ENCODE measurements at regions not wholly inside any gene's neighbourhood (a gene's known extent, or its start where the extent isn't known, plus 50 kb on each side); places are given as distances from the start of the nearest gene placed in this dataset.

- Mint-ChIP-seq H3K4me3 (no peak overlapping the region), H3K9me3 (peaks cover 30% of the 10 kb centered on the region)
- TF ChIP-seq CTCF (IDR thresholded peaks at IDR 0.05), result no peak
Observed at GRCh38 chr20:7387638-7388193, 552.5 kb downstream of the HAO1 start.

GRCh38 chr20:7389216-7389615 is 551.0 kb downstream of the HAO1 start:
- H3K27me3 Mint-ChIP-seq (ENCODE audit: insufficient read depth), result no peaks in the 10 kb centered on the region
- TF ChIP-seq CTCF (IDR thresholded peaks at IDR 0.05), result no peak
- H3K4me3 Mint-ChIP-seq, result no peak overlapping the region
- peaks cover 27% of the 10 kb centered on the region for H3K9me3 Mint-ChIP-seq
- H3K4me1 Mint-ChIP-seq (ENCODE audit: low read depth), result no peaks in the 10 kb centered on the region
- no peak for DNase-seq
- H3K36me3 Mint-ChIP-seq (ENCODE audit: low read depth), result no peaks in the 10 kb centered on the region
- H3K27ac Mint-ChIP-seq, result no peak overlapping the region

More at GRCh38 chr20:7387638-7388193, 552.5 kb downstream of the HAO1 start:
- Mint-ChIP-seq H3K4me1 (ENCODE audit: low read depth) (no peaks in the 10 kb centered on the region), H3K27me3 (ENCODE audit: insufficient read depth) (no peaks in the 10 kb centered on the region), H3K27ac (no peak overlapping the region), H3K36me3 (ENCODE audit: low read depth) (no peaks in the 10 kb centered on the region)
- no peak for DNase-seq

- no peak overlapping the region for H3K4me3 Mint-ChIP-seq
- no peaks in the 10 kb centered on the region for H3K4me1 Mint-ChIP-seq (ENCODE audit: low read depth)
- DNase-seq, result no peak
Observed at GRCh38 chr20:7392542-7393206, 547.6 kb downstream of the HAO1 start.

GRCh38 chr20:7399114-7399513 is 541.1 kb downstream of the HAO1 start:
- H3K27me3 Mint-ChIP-seq (ENCODE audit: insufficient read depth), result no peaks in the 10 kb centered on the region; the same call in none of the 2 replicates
- no peaks in the 10 kb centered on the region for H3K4me1 Mint-ChIP-seq (ENCODE audit: low read depth)
- TF ChIP-seq CTCF (IDR thresholded peaks at IDR 0.05), result no peak
- H3K27ac Mint-ChIP-seq, result no peak overlapping the region
- no peak for DNase-seq
- no peaks in the 10 kb centered on the region for H3K36me3 Mint-ChIP-seq (ENCODE audit: low read depth)
- no peak overlapping the region for H3K4me3 Mint-ChIP-seq
- peaks cover 22% of the 10 kb centered on the region for H3K9me3 Mint-ChIP-seq

More at GRCh38 chr20:7392542-7393206, 547.6 kb downstream of the HAO1 start:
- H3K27me3 Mint-ChIP-seq (ENCODE audit: insufficient read depth), result no peaks in the 10 kb centered on the region
- no peak for TF ChIP-seq CTCF (IDR thresholded peaks at IDR 0.05)
- H3K36me3 Mint-ChIP-seq (ENCODE audit: low read depth), result no peaks in the 10 kb centered on the region
- H3K27ac Mint-ChIP-seq, result no peak overlapping the region
- H3K9me3 Mint-ChIP-seq, result peaks cover 26% of the 10 kb centered on the region

- Mint-ChIP-seq H3K4me3 (no peak overlapping the region), H3K9me3 (peaks cover 22% of the 10 kb centered on the region), H3K27me3 (ENCODE audit: insufficient read depth) (no peaks in the 10 kb centered on the region; the same call in none of the 2 replicates), H3K36me3 (ENCODE audit: low read depth) (no peaks in the 10 kb centered on the region), H3K27ac (no peak overlapping the region), H3K4me1 (ENCODE audit: low read depth) (no peaks in the 10 kb centered on the region)
- no peak for DNase-seq
- TF ChIP-seq CTCF (IDR thresholded peaks at IDR 0.05), result no peak
Observed at GRCh38 chr20:7399575-7399974, 540.7 kb downstream of the HAO1 start.

Measured in HFFc6 (cell line).